ENCODE measurements at regions not wholly inside any gene's neighbourhood (a gene's known extent, or its start where the extent isn't known, plus 50 kb on each side); places are given as distances from the start of the nearest gene placed in this dataset.

- TF ChIP-seq, protein P1, sequence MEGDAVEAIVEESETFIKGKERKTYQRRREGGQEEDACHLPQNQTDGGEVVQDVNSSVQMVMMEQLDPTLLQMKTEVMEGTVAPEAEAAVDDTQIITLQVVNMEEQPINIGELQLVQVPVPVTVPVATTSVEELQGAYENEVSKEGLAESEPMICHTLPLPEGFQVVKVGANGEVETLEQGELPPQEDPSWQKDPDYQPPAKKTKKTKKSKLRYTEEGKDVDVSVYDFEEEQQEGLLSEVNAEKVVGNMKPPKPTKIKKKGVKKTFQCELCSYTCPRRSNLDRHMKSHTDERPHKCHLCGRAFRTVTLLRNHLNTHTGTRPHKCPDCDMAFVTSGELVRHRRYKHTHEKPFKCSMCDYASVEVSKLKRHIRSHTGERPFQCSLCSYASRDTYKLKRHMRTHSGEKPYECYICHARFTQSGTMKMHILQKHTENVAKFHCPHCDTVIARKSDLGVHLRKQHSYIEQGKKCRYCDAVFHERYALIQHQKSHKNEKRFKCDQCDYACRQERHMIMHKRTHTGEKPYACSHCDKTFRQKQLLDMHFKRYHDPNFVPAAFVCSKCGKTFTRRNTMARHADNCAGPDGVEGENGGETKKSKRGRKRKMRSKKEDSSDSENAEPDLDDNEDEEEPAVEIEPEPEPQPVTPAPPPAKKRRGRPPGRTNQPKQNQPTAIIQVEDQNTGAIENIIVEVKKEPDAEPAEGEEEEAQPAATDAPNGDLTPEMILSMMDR (IDR thresholded peaks at IDR 0.05) = no peak
- no peak for TF ChIP-seq POLR2A (IDR thresholded peaks at IDR 0.05; ENCODE audit: low read depth)
- no peak for TF ChIP-seq POLR2AphosphoS5 (IDR thresholded peaks at IDR 0.05)
- TF ChIP-seq EP300 (IDR thresholded peaks at IDR 0.05) = no peak
These were observed 116.8 kb downstream of the DNAJB9 start for GRCh38 chr7:108686494-108686893.

Data from esophagus muscularis mucosa (tissue), 4 donors.